Uterus (tissue), 3 donors: ENCODE measurements at regions not wholly inside any gene's neighbourhood (a gene's known extent, or its start where the extent isn't known, plus 50 kb on each side); places are given as distances from the start of the nearest gene placed in this dataset.
"Not testable (repeated sequence)": the region's sequence is repeated elsewhere in the genome, so short reads cannot be mapped to it uniquely, and the experiment has no call there.

Source experiments
- DNase-seq, 2 donors: peaks; one replicate each; pipeline ENCODE4 v3.0.0-alpha.2; 2019 to 2020
- H3K27ac ChIP-seq, 2 donors: fragments of 200-600 bp; sonication (generic); 1 replicate in 1 of 2; 2 replicates in 1 of 2; pipeline ENCODE4 v1.5.1; 2016 to 2018
- H3K27me3 ChIP-seq, 2 donors: fragments of 200-600 bp; sonication (generic); one replicate each; pipeline ENCODE4 v1.5.1; 2018 to 2019; ENCODE audit warnings: control low read depth in 1 of 2
- H3K36me3 ChIP-seq, 2 donors: fragments of 200-600 bp; sonication (generic); one replicate each; pipeline ENCODE4 v1.5.1; 2019; ENCODE audit warnings: control low read depth in 1 of 2
- H3K4me1 ChIP-seq, 2 donors: fragments of 200-600 bp; sonication (generic); one replicate each; pipeline ENCODE4 v1.5.1; 2018 to 2019; ENCODE audit warnings: control low read depth in 1 of 2
- H3K4me3 ChIP-seq, 2 donors: fragments of 200-600 bp; sonication (generic); 1 replicate in 1 of 2; 2 replicates in 1 of 2; pipeline ENCODE4 v1.5.1; 2018 to 2019; ENCODE audit warnings: mild to moderate bottlenecking in 1 of 2
- H3K9me3 ChIP-seq, 2 donors: fragments of 200-600 bp; sonication (generic); one replicate each; pipeline ENCODE4 v1.5.1; 2019; ENCODE audit warnings: control low read depth in 1 of 2
- CTCF ChIP-seq, 4 experiments: fragments of 200-600 bp in 2 of 4; fragments of 450-650 bp in 2 of 4; sonication (generic) in 2 of 4; IDR thresholded peaks; one replicate each; pipeline ENCODE4 v1.5.1; 2016 to 2019; ENCODE audit warnings: antibody characterized with exemption in 4 of 4, mild to moderate bottlenecking in 2 of 4, moderate library complexity in 1 of 4
- POLR2A ChIP-seq, 2 donors: fragments of 450-650 bp; IDR thresholded peaks; one replicate each; pipeline ENCODE4 v1.6.1; 2016; ENCODE audit warnings: antibody characterized with exemption in 2 of 2, mild to moderate bottlenecking in 1 of 2, moderate library complexity in 1 of 2
- intact Hi-C: fragments of 100-400 bp; cut with DNase I; formaldehyde crosslinking; loops from one replicate; pipeline ENCODE4 v1.15.1; 2023; ENCODE audit warnings: low total_unique reads
- donor health status: DM: yes; HTN: yes; CAD: no.

GRCh38 chr6:21729431-21729830 is 135.9 kb downstream of the SOX4 start:
- H3K4me1 ChIP-seq = no peaks in the 10 kb centered on the region
- H3K36me3 ChIP-seq = no peaks in the 10 kb centered on the region
- H3K4me3 ChIP-seq = no peak overlapping the region
- DNase-seq = peak in 1 of 2 donors; percentile 26
- TF ChIP-seq POLR2A (IDR thresholded peaks at IDR 0.05) (no peak), CTCF (IDR thresholded peaks at IDR 0.05) (no peak)
- no peak overlapping the region for H3K27ac ChIP-seq
- no peaks in the 10 kb centered on the region for H3K9me3 ChIP-seq
- H3K27me3 ChIP-seq = no peaks in the 10 kb centered on the region
- intact Hi-C loops = no loop called here

GRCh38 chr6:21730533-21730932 is 137.0 kb downstream of the SOX4 start:
- H3K27ac ChIP-seq = no peak overlapping the region
- intact Hi-C loops = no loop called here
- H3K27me3 ChIP-seq = no peaks in the 10 kb centered on the region
- TF ChIP-seq POLR2A (IDR thresholded peaks at IDR 0.05) = no peak
- no peak for TF ChIP-seq CTCF (IDR thresholded peaks at IDR 0.05)
- H3K36me3 ChIP-seq = no peaks in the 10 kb centered on the region
- H3K4me3 ChIP-seq = no peak overlapping the region
- H3K4me1 ChIP-seq = no peaks in the 10 kb centered on the region
- H3K9me3 ChIP-seq = no peaks in the 10 kb centered on the region
- no peak for DNase-seq

GRCh38 chr6:21731411-21732031 is 138.0 kb downstream of the SOX4 start:
- Histone ChIP-seq H3K4me1 (no peaks in the 10 kb centered on the region), H3K9me3 (no peaks in the 10 kb centered on the region), H3K4me3 (no peak overlapping the region), H3K36me3 (no peaks in the 10 kb centered on the region), H3K27ac (peak overlapping the region in 1 of 2 donors; percentile 9), H3K27me3 (no peaks in the 10 kb centered on the region)
- intact Hi-C loops = no loop called here
- TF ChIP-seq CTCF (IDR thresholded peaks at IDR 0.05) (no peak), POLR2A (IDR thresholded peaks at IDR 0.05) (no peak)
- no peak for DNase-seq

- peak overlapping the region in 1 of 2 donors; percentile 9 for H3K27ac ChIP-seq
- intact Hi-C loops, H3K9me3 ChIP-seq, H3K4me1 ChIP-seq, DNase-seq, H3K27me3 ChIP-seq, H3K36me3 ChIP-seq, H3K4me3 ChIP-seq: not testable (repeated sequence)
These were observed 138.6 kb downstream of the SOX4 start for GRCh38 chr6:21732032-21732730.

GRCh38 chr6:21732731-21733130 is 139.2 kb downstream of the SOX4 start:
- no peak overlapping the region for H3K4me3 ChIP-seq
- no peak overlapping the region for H3K27ac ChIP-seq
- intact Hi-C loops = no loop called here
- TF ChIP-seq POLR2A (IDR thresholded peaks at IDR 0.05) (no peak), CTCF (IDR thresholded peaks at IDR 0.05) (no peak)
- H3K27me3 ChIP-seq = no peaks in the 10 kb centered on the region
- H3K4me1 ChIP-seq = no peaks in the 10 kb centered on the region
- H3K36me3 ChIP-seq = no peaks in the 10 kb centered on the region
- H3K9me3 ChIP-seq = no peaks in the 10 kb centered on the region
- DNase-seq = no peak
